GM12892 (cell line): ENCODE measurements at regions not wholly inside any gene's neighbourhood (a gene's known extent, or its start where the extent isn't known, plus 50 kb on each side); places are given as distances from the start of the nearest gene placed in this dataset.

Source experiments
- POLR2A ChIP-seq: IDR thresholded peaks from 2 replicates; pipeline ENCODE4 v1.6.1; 2011; ENCODE audit warnings: low read depth, low read length, control low read depth
- POLR2AphosphoS5 ChIP-seq: IDR thresholded peaks from 2 replicates; pipeline ENCODE4 v1.6.1; 2011; ENCODE audit warnings: low read depth, low read length, control low read depth
- TAF1 ChIP-seq: IDR thresholded peaks from 2 replicates; pipeline ENCODE4 v1.6.1; 2011; ENCODE audit warnings: low read depth, mild to moderate bottlenecking, control low read depth, low read length, borderline replicate concordance

DNA sequence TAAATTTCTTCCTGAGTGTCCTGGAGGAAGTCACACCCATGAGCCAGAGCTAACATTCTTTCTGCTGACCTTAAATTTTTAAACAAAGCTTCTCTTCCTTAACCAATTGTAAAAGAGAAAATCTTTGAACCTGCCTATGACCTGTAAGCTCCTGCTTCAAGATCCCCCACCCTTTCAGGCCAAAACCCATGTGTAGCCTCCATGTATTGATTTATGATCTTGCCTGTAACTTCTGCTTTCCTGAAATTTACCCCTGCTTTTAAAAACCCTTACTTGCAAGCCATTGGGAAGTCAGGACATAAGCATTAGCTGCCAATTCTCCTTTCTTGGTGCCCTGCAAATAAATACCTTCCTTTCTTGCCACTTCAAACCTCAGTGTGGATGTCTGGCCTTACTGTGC, 68.5 kb upstream of the HECTD2 start:
- TF ChIP-seq POLR2A, result no peak
- no peak for TF ChIP-seq POLR2AphosphoS5
- TF ChIP-seq TAF1, result no peak
